K562 (cell line): ENCODE measurements at regions not wholly inside any gene's neighbourhood (a gene's known extent, or its start where the extent isn't known, plus 50 kb on each side); places are given as distances from the start of the nearest gene placed in this dataset.

ENCODE experiments used
- ATAC-seq: fragments of 200-7000 bp; cut with Tn5 transposase; 3 replicates; pipeline ENCODE4 v1.9.1; 2020; ENCODE audit warnings: moderate library complexity
- BruUV-seq: library from RNA; stranded (reverse); fragments of 400-500 nt; replicated peaks from 2 replicates; lab custom pipeline; 2021; lab: Mats Ljungman, UMichigan
- CTCF ChIA-PET: fragments of 300-600 bp; formaldehyde crosslinking; extraction: SDS; loops from one replicate; lab custom pipeline; 2021; ENCODE audit warnings: low intra/inter-chr PET ratio; lab: Yijun Ruan, JAX
- POLR2A ChIA-PET: fragments of 300-600, 350-650 bp; sonication (Branson Sonifier 250); formaldehyde crosslinking; extraction: SDS; loops from one replicate; lab custom pipeline; 2021; ENCODE audit warnings: antibody characterized with exemption, inconsistent platforms; lab: Yijun Ruan, JAX
- DNase-seq, 4 experiments: peaks; one replicate each; pipeline versions ENCODE4 v3.0.0 to v3.0.0-alpha.2; 2011 to 2018; ENCODE audit warnings: low spot score in 3 of 4, mixed read lengths in 3 of 4; ENCODE audit errors: extremely low read depth in 1 of 4
- FAIRE-seq: peaks from 2 replicates; lab custom pipeline; 2011; peaks lifted over from hg19 to GRCh38; lab: Jason Lieb, UNC
- H2AFZ ChIP-seq: 2 replicates; pipeline ENCODE4 v1.6.0; 2011; ENCODE audit warnings: low read depth, low read length, control low read depth, inconsistent platforms
- H3K27ac ChIP-seq: fragments of 200-600 bp; 3 replicates; pipeline ENCODE4 v1.8.0; 2011; ENCODE audit warnings: low read depth, mild to moderate bottlenecking, control low read depth, inconsistent platforms, low read length, moderate library complexity, mixed read lengths; ENCODE audit errors: extremely low read depth
- H3K27me3 ChIP-seq, 2 experiments: fragments of 300-600 bp in 1 of 2; 2 replicates in 1 of 2; 3 replicates in 1 of 2; pipeline versions ENCODE4 v1.6.0 to v1.8.0; 2011; ENCODE audit warnings: inconsistent platforms in 2 of 2, low read length in 2 of 2, mild to moderate bottlenecking in 1 of 2, mixed read lengths in 1 of 2, moderate library complexity in 1 of 2; ENCODE audit not compliant: control insufficient read depth in 2 of 2, insufficient read depth in 2 of 2
- H3K36me3 ChIP-seq: fragments of 300-600 bp; 3 replicates; pipeline ENCODE4 v1.8.0; 2011; ENCODE audit warnings: mild to moderate bottlenecking, low read length, inconsistent platforms; ENCODE audit not compliant: control insufficient read depth, insufficient read depth
- H3K4me1 ChIP-seq, 2 experiments: fragments of 200-600 bp in 1 of 2; replicated peaks in 1 of 2; 2 replicates in 1 of 2; 3 replicates in 1 of 2; pipeline versions ENCODE4 v1.5.1 to v1.8.0; 2011; ENCODE audit warnings: inconsistent platforms in 2 of 2, low read length in 2 of 2, mild to moderate bottlenecking in 1 of 2, mixed read lengths in 1 of 2, moderate library complexity in 1 of 2; ENCODE audit not compliant: control insufficient read depth in 2 of 2, insufficient read depth in 2 of 2
- H3K4me2 ChIP-seq: 2 replicates; pipeline ENCODE4 v1.6.1; 2011; ENCODE audit warnings: low read length, control low read depth, inconsistent platforms, mixed read lengths; ENCODE audit not compliant: insufficient read depth
- H3K4me3 ChIP-seq: fragments of 200-600 bp; sonication (generic), shearing (Covaris generic); 2 replicates; pipeline ENCODE4 v1.5.1; 2016; ENCODE audit warnings: control low read depth, inconsistent platforms
- H3K79me2 ChIP-seq: fragments of 200-600 bp; 3 replicates; pipeline ENCODE4 v1.8.0; 2011; ENCODE audit warnings: low read length, inconsistent platforms; ENCODE audit not compliant: control insufficient read depth, insufficient read depth
- H3K9ac ChIP-seq, 2 experiments: 2 replicates each; pipeline versions ENCODE4 v1.6.0 to v1.6.1; 2011; ENCODE audit warnings: low read depth in 2 of 2, low read length in 2 of 2, control low read depth in 1 of 2, inconsistent platforms in 1 of 2, mild to moderate bottlenecking in 1 of 2, mixed read lengths in 1 of 2; ENCODE audit not compliant: insufficient read depth in 1 of 2
- H3K9me1 ChIP-seq: one replicate; pipeline ENCODE4 v1.6.0; 2011; ENCODE audit warnings: inconsistent platforms, mild to moderate bottlenecking, low read length, moderate library complexity; ENCODE audit not compliant: control insufficient read depth, insufficient read depth
- H3K9me3 ChIP-seq: replicated peaks from 2 replicates; pipeline ENCODE4 v1.5.1; 2011; ENCODE audit warnings: low read depth, low read length, inconsistent platforms; ENCODE audit not compliant: control insufficient read depth, insufficient read depth
- H4K20me1 ChIP-seq: replicated peaks from 2 replicates; pipeline ENCODE4 v1.6.1; 2011; ENCODE audit warnings: low read length, inconsistent platforms, mixed read lengths; ENCODE audit not compliant: control insufficient read depth, insufficient read depth
- BHLHE40 ChIP-seq: IDR thresholded peaks from 2 replicates; pipeline ENCODE4 v1.6.1; 2011; ENCODE audit warnings: low read length, improper control_type of control experiment
- CBFB ChIP-seq: sonication (generic); formaldehyde crosslinking; IDR thresholded peaks from 2 replicates; pipeline ENCODE4 v1.4.0; 2020; ENCODE audit warnings: mild to moderate bottlenecking, missing genetic modification reagents
- FOXK1 ChIP-seq: sonication (generic); formaldehyde crosslinking; IDR thresholded peaks from 2 replicates; pipeline ENCODE4 v1.8.0; 2022; ENCODE audit warnings: missing genetic modification reagents, mild to moderate bottlenecking, borderline replicate concordance
- SOX6 ChIP-seq: fragments of 450-650 bp; IDR thresholded peaks from 2 replicates; pipeline ENCODE4 v1.6.1; 2014; ENCODE audit warnings: mild to moderate bottlenecking
- YBX1 ChIP-seq: fragments of 450-650 bp; IDR thresholded peaks from 2 replicates; pipeline ENCODE4 v1.7.1; 2016; ENCODE audit warnings: mild to moderate bottlenecking
- ZEB2 ChIP-seq: fragments of 450-650 bp; IDR thresholded peaks from 2 replicates; pipeline ENCODE4 v1.6.1; 2016
- ZFPM2 ChIP-seq: fragments of 250-450 bp; sonication (Bioruptor Pico); IDR thresholded peaks from 2 replicates; pipeline ENCODE4 v1.5.1; 2022; ENCODE audit warnings: mild to moderate bottlenecking
- ZNF384 ChIP-seq: IDR thresholded peaks from 2 replicates; pipeline ENCODE4 v1.6.1; 2012; ENCODE audit warnings: low read depth, low read length, improper control_type of control experiment
- ZSCAN32 ChIP-seq: fragments of 450-650 bp; formaldehyde crosslinking; IDR thresholded peaks from 2 replicates; pipeline ENCODE4 v1.4.0; 2020; ENCODE audit warnings: mild to moderate bottlenecking, moderate library complexity
- WGBS: fragments of 100-300 bp; shearing (Covaris generic); methylation state at CpG from one replicate; pipeline ENCODE4 v1.1.6; 2016; ENCODE audit warnings: low coverage, mixed read lengths; ENCODE audit not compliant: insufficient coverage; ENCODE audit errors: missing lambda C conversion rate; 5-methylcytosine and 5-hydroxymethylcytosine counted together
- in situ Hi-C: fragments of 300-500 bp; cut with MboI; formaldehyde crosslinking; loops from 4 replicates; pipeline ENCODE4 v1.15.0; 2018; ENCODE audit warnings: inconsistent platforms, mixed read lengths
- intact Hi-C: fragments of 100-400 bp; cut with micrococcal nuclease; formaldehyde crosslinking; loops from 2 replicates; pipeline ENCODE4 v1.14.2; 2022
- TF ChIP-seq, protein P1 (sequence below): fragments of 450-650 bp; IDR thresholded peaks from 2 replicates; pipeline ENCODE4 v1.7.1; 2018; ENCODE audit warnings: mild to moderate bottlenecking, low read depth; ENCODE audit not compliant: partially characterized antibody
- TF ChIP-seq, protein P2 (sequence below): fragments of 450-650 bp; formaldehyde crosslinking; IDR thresholded peaks from 2 replicates; pipeline ENCODE4 v1.4.0; 2022; ENCODE audit warnings: missing genetic modification characterization

DNA sequence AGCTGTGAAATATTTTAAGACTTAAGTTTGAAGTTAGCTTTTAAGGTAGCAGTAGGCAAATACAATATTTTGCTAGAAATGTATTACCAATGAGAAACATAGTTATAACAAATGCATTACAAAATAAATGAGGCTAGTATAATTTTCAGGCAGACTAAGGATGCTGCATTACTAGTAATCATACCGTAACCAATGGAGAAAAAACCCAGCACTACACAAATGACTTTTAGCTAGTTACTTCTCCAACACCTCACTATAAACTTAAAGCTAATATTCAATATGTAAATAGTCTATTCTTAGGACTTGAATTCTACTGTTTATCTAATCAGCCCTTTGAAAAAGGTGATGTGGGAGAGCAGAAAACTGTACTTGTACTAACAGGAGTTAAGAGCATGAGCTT, 285.3 kb upstream of the KLF14 start (continued):
- TF ChIP-seq, protein P1, sequence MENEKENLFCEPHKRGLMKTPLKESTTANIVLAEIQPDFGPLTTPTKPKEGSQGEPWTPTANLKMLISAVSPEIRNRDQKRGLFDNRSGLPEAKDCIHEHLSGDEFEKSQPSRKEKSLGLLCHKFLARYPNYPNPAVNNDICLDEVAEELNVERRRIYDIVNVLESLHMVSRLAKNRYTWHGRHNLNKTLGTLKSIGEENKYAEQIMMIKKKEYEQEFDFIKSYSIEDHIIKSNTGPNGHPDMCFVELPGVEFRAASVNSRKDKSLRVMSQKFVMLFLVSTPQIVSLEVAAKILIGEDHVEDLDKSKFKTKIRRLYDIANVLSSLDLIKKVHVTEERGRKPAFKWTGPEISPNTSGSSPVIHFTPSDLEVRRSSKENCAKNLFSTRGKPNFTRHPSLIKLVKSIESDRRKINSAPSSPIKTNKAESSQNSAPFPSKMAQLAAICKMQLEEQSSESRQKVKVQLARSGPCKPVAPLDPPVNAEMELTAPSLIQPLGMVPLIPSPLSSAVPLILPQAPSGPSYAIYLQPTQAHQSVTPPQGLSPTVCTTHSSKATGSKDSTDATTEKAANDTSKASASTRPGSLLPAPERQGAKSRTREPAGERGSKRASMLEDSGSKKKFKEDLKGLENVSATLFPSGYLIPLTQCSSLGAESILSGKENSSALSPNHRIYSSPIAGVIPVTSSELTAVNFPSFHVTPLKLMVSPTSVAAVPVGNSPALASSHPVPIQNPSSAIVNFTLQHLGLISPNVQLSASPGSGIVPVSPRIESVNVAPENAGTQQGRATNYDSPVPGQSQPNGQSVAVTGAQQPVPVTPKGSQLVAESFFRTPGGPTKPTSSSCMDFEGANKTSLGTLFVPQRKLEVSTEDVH, result no peak
- TF ChIP-seq, protein P2, sequence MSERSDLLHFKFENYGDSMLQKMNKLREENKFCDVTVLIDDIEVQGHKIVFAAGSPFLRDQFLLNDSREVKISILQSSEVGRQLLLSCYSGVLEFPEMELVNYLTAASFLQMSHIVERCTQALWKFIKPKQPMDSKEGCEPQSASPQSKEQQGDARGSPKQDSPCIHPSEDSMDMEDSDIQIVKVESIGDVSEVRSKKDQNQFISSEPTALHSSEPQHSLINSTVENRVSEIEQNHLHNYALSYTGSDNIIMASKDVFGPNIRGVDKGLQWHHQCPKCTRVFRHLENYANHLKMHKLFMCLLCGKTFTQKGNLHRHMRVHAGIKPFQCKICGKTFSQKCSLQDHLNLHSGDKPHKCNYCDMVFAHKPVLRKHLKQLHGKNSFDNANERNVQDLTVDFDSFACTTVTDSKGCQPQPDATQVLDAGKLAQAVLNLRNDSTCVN (CRISPR knock-in tag), result no peak
- TF ChIP-seq, all 486 proteins: peak for 0

DNA sequence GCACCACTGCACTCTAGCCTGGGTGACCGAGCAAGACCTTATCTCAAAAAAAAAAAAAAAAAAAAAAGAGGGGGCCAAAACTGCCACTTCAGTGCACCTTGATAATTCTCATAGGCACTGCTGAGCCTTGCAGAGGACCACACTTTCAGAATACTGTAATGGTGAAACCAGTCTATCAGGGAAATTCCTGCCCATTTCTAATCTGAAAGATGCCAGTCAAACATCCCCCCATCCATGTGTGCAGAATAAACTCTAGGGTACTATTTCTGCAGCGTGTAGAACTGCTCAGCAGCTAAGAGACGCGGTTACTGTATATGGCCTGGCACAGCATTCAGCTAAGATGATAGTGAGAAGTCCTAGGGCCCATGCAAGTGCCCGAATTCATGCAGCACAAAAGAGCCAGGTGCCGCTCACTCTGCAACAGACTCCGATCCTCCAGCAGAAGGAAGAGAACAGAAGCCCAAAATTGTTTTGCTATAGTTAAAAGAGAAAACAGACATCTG, 286.8 kb upstream of the KLF14 start:
- no peak overlapping the region for H3K27ac ChIP-seq
- no peak overlapping the region for H3K9ac ChIP-seq
- no peaks in the 10 kb centered on the region for H3K36me3 ChIP-seq
- DNase-seq (no peak), FAIRE-seq (no peak), ATAC-seq (0 out of 3 replicates have a peak, but pooled peaks have one; percentile 25)
- H3K4me2 ChIP-seq, result no peak overlapping the region
- intact Hi-C loops, result no loop called here
- no peak overlapping the region for H3K4me3 ChIP-seq
- POLR2A ChIA-PET, result no interaction called here
- H4K20me1 ChIP-seq, result no peaks in the 10 kb centered on the region
- WGBS, result 31% methylated on average over 7 of the region's 7 CpGs
- no peaks in the 10 kb centered on the region for H3K27me3 ChIP-seq
- BruUV-seq, result no TSS peak
- no peak for TF ChIP-seq SOX6
- no peak for TF ChIP-seq BHLHE40
- no peak for TF ChIP-seq ZEB2
- peak; percentile 65; the same call in 1 of the 2 replicates for TF ChIP-seq ZNF384
- no peak for TF ChIP-seq YBX1
- no peak for TF ChIP-seq FOXK1 (CRISPR knock-in tag)
- TF ChIP-seq CBFB, result no peak
- TF ChIP-seq ZFPM2 (CRISPR knock-in tag), result no peak
- TF ChIP-seq ZSCAN32, result no peak
- H3K79me2 ChIP-seq, result no peaks in the 10 kb centered on the region
- no peaks in the 10 kb centered on the region for H3K9me1 ChIP-seq
- CTCF ChIA-PET, result no interaction called here
- in situ Hi-C loops, result no loop called here
- no peaks in the 10 kb centered on the region for H3K4me1 ChIP-seq
- no peaks in the 10 kb centered on the region for H3K9me3 ChIP-seq
- no peak overlapping the region for H2AFZ ChIP-seq
